Activated naive CD4-positive, alpha-beta T cell (primary cell): ENCODE measurements at regions not wholly inside any gene's neighbourhood (a gene's known extent, or its start where the extent isn't known, plus 50 kb on each side); places are given as distances from the start of the nearest gene placed in this dataset.
"Not testable (repeated sequence)": the region's sequence is repeated elsewhere in the genome, so short reads cannot be mapped to it uniquely, and the experiment has no call there.

Experiments
- DNase-seq, 4 experiments: peaks; one replicate each; lab custom pipeline; 2025; lab: John Stamatoyannopoulos, UW

GRCh38 chr1:60859111-60859510, 223.2 kb upstream of the NFIA start:
- no peak for DNase-seq

DNA sequence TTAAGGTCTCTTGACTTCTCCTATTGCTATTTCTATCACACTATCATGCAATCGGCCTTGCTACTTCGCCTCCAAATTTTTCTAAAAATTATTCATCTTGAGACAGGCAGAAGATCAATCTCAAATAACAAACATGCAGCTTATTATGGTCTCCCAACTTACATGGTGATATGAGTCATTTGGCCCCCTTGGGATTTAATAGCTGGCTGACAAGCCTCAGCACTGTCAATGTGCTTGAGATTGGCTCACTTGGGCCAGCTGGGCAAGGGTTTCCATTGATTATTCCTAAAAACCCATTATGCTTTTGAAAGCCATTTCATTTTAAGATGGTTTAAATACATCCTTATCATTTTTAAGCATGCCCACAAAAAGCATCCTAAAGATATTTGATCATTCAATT, 224.5 kb upstream of the NFIA start:
- no peak for DNase-seq

- DNase-seq = no peak
Observed at GRCh38 chr1:60850084-60850483, 232.3 kb upstream of the NFIA start.

- no peak for DNase-seq
Observed at GRCh38 chr1:60849401-60849800, 233.0 kb upstream of the NFIA start.

- no peak for DNase-seq
Observed at GRCh38 chr1:60848583-60849188, 233.7 kb upstream of the NFIA start.

DNA sequence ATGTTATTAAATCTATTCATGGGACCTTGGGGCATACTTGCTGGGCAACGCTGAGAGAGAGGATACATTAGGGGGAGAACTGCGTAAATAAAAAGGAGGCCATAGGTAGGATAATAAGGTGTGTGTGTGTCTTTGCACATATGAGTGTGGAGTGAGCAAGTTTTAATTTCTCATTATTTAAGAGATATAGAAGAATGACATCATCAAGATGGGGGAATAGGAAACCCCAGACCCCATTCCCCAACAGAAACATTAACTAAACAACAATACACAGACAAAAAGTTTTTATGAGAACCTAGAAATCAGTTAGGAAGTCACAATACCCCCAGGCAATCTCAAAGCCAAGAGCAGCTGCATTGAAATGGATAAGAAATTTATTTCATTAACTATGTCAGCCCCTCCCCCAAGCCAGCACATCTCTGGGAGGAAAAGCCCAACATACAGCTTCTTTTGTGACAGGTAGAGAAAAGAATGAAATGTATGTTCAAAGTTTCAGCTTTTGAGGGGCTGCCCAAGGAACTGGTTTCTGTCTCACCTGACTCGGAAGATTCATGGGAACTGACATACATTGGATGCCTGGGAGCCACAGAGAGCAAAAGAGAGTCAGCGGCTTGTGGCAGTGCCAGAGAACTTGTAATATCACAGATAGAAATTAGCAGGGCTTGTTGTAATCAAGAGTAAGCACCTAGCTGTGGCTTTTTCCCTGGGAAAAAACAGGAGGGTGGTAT, 234.3 kb upstream of the NFIA start:
- DNase-seq = no peak

DNA sequence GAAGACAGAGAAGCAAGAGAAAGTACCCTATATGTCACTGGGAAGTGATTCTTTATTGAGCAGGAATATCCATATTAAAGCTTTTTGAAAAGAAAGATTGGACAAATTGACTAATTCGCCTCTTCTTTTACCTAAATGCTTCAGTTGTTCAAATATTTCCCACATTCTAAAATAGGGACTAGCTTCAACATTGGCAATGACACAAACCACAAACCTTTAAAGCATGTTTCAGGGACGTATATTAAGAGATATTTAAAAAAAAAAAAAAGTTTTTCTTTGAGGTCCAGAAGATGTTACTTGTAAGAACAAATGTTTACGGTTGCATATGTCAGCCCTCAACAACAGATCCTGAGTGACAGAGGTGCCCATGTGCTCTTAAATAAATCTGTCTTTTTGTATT, 235.0 kb upstream of the NFIA start:
- no peak for DNase-seq

GRCh38 chr1:60845659-60846058, 236.7 kb upstream of the NFIA start:
- not testable (repeated sequence) for DNase-seq

DNA sequence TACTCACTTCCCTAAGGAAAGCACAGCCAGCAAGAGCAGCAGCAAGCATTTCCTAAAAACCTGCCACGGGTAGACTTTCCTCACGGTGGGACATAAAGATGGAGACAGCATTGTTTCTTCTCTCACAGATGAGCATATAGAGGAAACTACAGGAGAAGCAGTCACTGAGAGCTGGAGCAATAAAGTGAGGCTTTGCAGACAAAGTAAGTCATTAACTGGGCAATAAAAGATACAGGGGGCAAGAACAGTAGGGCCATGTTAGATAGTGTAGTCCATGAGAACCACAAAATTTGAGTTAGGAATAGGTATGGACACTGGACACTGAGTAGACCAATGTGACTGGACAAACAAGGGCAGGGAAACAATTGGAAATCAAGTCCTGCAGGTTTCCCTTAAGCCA, 240.1 kb upstream of the NFIA start:
- no peak for DNase-seq

GRCh38 chr1:60841116-60842046, 241.0 kb upstream of the NFIA start:
- DNase-seq = no peak

- not testable (repeated sequence) for DNase-seq
Observed at GRCh38 chr1:60840476-60840875, 241.9 kb upstream of the NFIA start.

- DNase-seq = no peak
Observed at GRCh38 chr1:60835649-60836048, 246.7 kb upstream of the NFIA start.

DNA sequence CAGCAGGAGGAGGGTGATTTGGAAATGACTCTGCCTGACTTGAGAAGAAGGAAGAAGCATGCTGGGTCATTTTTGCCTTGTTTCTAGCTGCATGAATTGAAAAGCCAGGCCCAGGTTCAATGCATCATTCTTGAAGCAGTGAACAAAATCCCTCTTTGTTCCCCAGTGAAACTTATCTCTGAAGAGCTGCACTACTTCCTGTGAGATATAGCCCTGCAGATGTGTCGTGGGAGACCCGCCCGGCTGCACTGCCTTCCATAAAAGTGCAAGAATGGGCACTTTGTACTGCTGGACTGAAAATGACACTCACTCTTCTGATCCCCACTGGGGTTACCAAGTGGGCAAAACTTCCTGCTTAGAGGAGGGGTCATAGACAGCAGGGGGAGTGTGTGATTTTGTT, 249.2 kb upstream of the NFIA start:
- no peak for DNase-seq

- DNase-seq = no peak
Observed at GRCh38 chr1:60832367-60832766, 250.0 kb upstream of the NFIA start.

GRCh38 chr1:60831780-60832179, 250.6 kb upstream of the NFIA start:
- DNase-seq = no peak

DNA sequence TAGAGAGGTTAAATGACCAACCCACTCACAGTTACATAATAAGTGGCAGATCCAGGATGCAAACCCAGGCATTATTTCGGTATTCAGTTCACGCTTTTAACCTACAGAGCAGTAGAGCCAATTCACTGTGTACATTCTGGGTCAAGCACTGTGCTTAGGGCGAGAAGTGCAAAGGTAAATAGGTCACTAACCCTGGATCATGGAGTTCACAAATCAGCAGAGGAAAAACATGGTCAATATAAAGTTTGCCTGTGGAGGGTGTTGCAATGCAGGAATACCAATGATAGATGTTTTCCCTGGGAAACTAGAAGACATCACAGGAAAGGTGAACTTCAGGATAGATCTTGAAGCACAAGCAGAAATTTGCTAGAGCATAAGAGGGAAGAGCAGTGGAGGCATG, 253.4 kb upstream of the NFIA start:
- DNase-seq = no peak

GRCh38 chr1:60826320-60827094, 255.9 kb upstream of the NFIA start:
- no peak for DNase-seq

- no peak for DNase-seq
Observed at GRCh38 chr1:60825593-60825992, 256.8 kb upstream of the NFIA start.

DNA sequence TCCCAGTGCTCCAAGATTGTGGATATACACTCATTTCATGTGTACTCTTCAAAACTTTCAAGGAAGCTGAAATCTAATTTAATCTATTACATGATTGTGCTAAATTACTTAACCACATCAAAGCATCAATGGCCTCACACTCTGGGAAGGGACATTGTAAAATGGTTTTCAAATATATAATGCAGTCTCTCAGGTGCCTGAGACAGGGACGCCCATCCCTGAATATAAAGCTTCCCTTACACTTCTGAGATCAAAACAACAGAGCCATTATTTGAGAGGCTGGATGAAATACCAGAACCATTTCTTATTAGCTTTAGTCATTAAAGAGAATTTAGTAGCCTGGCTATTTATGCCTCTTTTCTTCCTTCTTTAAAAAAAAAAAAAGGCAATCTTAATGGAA, 259.2 kb upstream of the NFIA start:
- DNase-seq = no peak

DNA sequence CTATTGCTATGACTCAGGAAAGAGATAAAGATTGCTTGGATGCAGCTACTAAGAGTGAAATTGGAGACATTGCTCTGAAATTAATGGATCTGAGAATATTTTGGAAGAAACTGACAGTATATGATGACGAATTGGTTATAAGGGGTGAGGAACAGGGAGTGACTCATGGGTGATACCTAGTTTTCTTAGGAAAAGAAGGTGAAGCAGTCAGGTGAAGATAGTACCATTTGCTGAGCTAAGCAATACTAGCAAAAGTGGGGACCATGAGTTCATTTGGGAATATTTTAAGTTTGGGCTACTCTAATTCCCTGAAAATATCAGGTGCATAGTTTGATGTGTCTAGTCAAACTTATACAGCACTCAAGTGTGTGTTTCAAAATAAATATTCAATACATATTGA, 260.1 kb upstream of the NFIA start:
- no peak for DNase-seq

- DNase-seq = no peak
Observed at GRCh38 chr1:60821156-60821555, 261.2 kb upstream of the NFIA start.
